ENCODE measurements at regions not wholly inside any gene's neighbourhood (a gene's known extent, or its start where the extent isn't known, plus 50 kb on each side); places are given as distances from the start of the nearest gene placed in this dataset.

DNA sequence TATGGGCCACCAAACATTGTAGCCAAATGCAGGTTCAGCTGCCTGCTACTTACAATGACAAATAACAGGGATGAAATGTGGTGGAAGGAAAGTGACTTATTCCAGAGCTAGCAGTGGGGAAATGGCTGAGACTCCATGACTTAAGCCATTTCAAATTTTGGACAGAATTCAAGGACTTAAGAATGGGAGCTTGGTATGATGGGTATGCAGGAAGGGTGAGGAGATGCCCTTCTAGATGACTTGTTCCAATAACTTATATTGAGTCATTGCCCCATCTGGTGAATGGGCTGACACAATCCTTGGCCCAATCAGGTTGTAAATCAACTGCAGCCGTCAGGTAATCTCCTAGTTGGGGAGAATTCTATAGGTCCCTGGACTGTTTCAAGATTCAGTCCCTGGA lies 230.7 kb upstream of the SGCD start:
- no peak for DNase-seq (ENCODE audit: low spot score)
- Mint-ChIP-seq H3K27ac (no peak overlapping the region), H3K4me3 (no peak overlapping the region)

More for the DNA sequence above, 230.7 kb upstream of the SGCD start:
- CTCF ChIA-PET = no interaction called here
- Mint-ChIP-seq H3K36me3 (peaks cover 5% of the 10 kb centered on the region), H3K9me3 (peaks cover 22% of the 10 kb centered on the region), H3K4me1 (peaks cover 5% of the 10 kb centered on the region), H3K27me3 (ENCODE audit: low read depth) (no peaks in the 10 kb centered on the region)
- no peak for ATAC-seq
- TF ChIP-seq HMGA2 (CRISPR knock-in tag; IDR thresholded peaks at IDR 0.05) (no peak), ETV6 (CRISPR knock-in tag; IDR thresholded peaks at IDR 0.05) (no peak), PRRX2 (CRISPR knock-in tag; IDR thresholded peaks at IDR 0.05) (no peak), FOXK1 (CRISPR knock-in tag; IDR thresholded peaks at IDR 0.05) (no peak), KAT7 (CRISPR knock-in tag; IDR thresholded peaks at IDR 0.05; ENCODE audit: borderline replicate concordance) (no peak), ESRRA (CRISPR knock-in tag; IDR thresholded peaks at IDR 0.05; ENCODE audit: borderline replicate concordance) (no peak), E2F5 (CRISPR knock-in tag; IDR thresholded peaks at IDR 0.05) (no peak)
- TF ChIP-seq, protein P1, sequence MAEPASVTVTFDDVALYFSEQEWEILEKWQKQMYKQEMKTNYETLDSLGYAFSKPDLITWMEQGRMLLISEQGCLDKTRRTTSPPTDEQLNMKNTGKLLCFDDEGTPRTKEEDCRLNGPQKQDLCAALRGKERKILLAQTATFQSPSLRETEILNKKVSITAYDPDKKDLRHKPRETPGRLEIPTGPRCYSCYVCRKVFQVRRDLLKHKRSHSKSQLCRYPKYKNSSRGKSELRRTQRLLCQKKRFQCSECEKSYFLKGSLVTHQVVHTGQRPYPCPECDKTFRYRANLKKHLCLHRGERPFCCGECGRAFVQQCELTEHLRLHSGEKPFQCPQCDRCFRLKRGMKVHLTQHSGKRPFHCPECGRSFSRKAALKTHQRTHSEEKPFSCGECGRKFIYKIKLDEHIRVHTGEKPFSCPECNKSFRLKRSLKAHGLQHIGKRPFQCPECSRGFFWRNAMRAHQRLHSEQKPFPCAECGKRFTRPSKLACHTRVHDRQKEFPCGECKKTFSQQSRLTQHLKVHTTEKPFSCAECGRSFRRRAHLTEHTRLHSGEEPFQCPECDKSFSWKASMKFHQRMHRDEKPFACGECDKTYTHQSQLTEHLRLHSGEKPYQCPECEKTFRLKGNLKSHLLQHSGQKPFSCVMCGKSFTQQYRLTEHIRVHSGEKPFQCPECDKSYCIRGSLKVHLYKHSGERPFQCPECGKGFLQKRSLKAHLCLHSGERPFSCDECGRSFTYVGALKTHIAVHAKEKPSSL (CRISPR knock-in tag; conservative IDR thresholded peaks at IDR 0.05) = no peak
- TF ChIP-seq, protein P2, sequence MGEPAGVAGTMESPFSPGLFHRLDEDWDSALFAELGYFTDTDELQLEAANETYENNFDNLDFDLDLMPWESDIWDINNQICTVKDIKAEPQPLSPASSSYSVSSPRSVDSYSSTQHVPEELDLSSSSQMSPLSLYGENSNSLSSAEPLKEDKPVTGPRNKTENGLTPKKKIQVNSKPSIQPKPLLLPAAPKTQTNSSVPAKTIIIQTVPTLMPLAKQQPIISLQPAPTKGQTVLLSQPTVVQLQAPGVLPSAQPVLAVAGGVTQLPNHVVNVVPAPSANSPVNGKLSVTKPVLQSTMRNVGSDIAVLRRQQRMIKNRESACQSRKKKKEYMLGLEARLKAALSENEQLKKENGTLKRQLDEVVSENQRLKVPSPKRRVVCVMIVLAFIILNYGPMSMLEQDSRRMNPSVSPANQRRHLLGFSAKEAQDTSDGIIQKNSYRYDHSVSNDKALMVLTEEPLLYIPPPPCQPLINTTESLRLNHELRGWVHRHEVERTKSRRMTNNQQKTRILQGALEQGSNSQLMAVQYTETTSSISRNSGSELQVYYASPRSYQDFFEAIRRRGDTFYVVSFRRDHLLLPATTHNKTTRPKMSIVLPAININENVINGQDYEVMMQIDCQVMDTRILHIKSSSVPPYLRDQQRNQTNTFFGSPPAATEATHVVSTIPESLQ (CRISPR knock-in tag; IDR thresholded peaks at IDR 0.05) = no peak
- TF ChIP-seq, protein P3, sequence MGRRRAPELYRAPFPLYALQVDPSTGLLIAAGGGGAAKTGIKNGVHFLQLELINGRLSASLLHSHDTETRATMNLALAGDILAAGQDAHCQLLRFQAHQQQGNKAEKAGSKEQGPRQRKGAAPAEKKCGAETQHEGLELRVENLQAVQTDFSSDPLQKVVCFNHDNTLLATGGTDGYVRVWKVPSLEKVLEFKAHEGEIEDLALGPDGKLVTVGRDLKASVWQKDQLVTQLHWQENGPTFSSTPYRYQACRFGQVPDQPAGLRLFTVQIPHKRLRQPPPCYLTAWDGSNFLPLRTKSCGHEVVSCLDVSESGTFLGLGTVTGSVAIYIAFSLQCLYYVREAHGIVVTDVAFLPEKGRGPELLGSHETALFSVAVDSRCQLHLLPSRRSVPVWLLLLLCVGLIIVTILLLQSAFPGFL (CRISPR knock-in tag; IDR thresholded peaks at IDR 0.05; ENCODE audit: borderline replicate concordance) = no peak
- TF ChIP-seq, protein P4, sequence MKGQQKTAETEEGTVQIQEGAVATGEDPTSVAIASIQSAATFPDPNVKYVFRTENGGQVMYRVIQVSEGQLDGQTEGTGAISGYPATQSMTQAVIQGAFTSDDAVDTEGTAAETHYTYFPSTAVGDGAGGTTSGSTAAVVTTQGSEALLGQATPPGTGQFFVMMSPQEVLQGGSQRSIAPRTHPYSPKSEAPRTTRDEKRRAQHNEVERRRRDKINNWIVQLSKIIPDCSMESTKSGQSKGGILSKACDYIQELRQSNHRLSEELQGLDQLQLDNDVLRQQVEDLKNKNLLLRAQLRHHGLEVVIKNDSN (CRISPR knock-in tag; IDR thresholded peaks at IDR 0.05) = no peak
- TF ChIP-seq, protein P5, sequence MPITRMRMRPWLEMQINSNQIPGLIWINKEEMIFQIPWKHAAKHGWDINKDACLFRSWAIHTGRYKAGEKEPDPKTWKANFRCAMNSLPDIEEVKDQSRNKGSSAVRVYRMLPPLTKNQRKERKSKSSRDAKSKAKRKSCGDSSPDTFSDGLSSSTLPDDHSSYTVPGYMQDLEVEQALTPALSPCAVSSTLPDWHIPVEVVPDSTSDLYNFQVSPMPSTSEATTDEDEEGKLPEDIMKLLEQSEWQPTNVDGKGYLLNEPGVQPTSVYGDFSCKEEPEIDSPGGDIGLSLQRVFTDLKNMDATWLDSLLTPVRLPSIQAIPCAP (CRISPR knock-in tag; IDR thresholded peaks at IDR 0.05) = no peak
- TF ChIP-seq, protein P6, sequence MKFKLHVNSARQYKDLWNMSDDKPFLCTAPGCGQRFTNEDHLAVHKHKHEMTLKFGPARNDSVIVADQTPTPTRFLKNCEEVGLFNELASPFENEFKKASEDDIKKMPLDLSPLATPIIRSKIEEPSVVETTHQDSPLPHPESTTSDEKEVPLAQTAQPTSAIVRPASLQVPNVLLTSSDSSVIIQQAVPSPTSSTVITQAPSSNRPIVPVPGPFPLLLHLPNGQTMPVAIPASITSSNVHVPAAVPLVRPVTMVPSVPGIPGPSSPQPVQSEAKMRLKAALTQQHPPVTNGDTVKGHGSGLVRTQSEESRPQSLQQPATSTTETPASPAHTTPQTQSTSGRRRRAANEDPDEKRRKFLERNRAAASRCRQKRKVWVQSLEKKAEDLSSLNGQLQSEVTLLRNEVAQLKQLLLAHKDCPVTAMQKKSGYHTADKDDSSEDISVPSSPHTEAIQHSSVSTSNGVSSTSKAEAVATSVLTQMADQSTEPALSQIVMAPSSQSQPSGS (CRISPR knock-in tag; IDR thresholded peaks at IDR 0.05; ENCODE audit: borderline replicate concordance, low read depth) = no peak
- TF ChIP-seq, protein P7, sequence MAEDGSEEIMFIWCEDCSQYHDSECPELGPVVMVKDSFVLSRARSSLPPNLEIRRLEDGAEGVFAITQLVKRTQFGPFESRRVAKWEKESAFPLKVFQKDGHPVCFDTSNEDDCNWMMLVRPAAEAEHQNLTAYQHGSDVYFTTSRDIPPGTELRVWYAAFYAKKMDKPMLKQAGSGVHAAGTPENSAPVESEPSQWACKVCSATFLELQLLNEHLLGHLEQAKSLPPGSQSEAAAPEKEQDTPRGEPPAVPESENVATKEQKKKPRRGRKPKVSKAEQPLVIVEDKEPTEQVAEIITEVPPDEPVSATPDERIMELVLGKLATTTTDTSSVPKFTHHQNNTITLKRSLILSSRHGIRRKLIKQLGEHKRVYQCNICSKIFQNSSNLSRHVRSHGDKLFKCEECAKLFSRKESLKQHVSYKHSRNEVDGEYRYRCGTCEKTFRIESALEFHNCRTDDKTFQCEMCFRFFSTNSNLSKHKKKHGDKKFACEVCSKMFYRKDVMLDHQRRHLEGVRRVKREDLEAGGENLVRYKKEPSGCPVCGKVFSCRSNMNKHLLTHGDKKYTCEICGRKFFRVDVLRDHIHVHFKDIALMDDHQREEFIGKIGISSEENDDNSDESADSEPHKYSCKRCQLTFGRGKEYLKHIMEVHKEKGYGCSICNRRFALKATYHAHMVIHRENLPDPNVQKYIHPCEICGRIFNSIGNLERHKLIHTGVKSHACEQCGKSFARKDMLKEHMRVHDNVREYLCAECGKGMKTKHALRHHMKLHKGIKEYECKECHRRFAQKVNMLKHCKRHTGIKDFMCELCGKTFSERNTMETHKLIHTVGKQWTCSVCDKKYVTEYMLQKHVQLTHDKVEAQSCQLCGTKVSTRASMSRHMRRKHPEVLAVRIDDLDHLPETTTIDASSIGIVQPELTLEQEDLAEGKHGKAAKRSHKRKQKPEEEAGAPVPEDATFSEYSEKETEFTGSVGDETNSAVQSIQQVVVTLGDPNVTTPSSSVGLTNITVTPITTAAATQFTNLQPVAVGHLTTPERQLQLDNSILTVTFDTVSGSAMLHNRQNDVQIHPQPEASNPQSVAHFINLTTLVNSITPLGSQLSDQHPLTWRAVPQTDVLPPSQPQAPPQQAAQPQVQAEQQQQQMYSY (CRISPR knock-in tag; IDR thresholded peaks at IDR 0.05) = no peak
- POLR2A ChIA-PET = no interaction called here
